OCI-LY7 (cell line): ENCODE measurements at regions not wholly inside any gene's neighbourhood (a gene's known extent, or its start where the extent isn't known, plus 50 kb on each side); places are given as distances from the start of the nearest gene placed in this dataset.

ENCODE experiments used
- BruUV-seq: library from RNA; stranded (reverse); fragments of 400-500 nt; replicated peaks from 2 replicates; lab custom pipeline; 2021; lab: Mats Ljungman, UMichigan
- CTCF ChIA-PET: fragments of 300-600 bp; sonication (Branson Sonifier 250); formaldehyde crosslinking; loops from one replicate; lab custom pipeline; 2022; ENCODE audit warnings: antibody characterized with exemption; ENCODE audit not compliant: unreplicated experiment; lab: Charles Lee
- POLR2A ChIA-PET: fragments of 300-600 bp; sonication (Branson Sonifier 250); formaldehyde crosslinking; loops from one replicate; lab custom pipeline; 2022; ENCODE audit warnings: antibody characterized with exemption; lab: Charles Lee
- DNase-seq: peaks from one replicate; pipeline ENCODE4 v3.0.0-alpha.2; 2015; ENCODE audit warnings: low spot score
- H2AFZ ChIP-seq: fragments of 200-600 bp; sonication (generic), shearing (Covaris generic); 2 replicates; pipeline ENCODE4 v1.6.1; 2014; ENCODE audit warnings: mild to moderate bottlenecking, antibody characterized with exemption, low read length, moderate library complexity
- H3K27ac ChIP-seq: fragments of 200-600 bp; sonication (generic); 2 replicates; pipeline ENCODE4 v1.5.1; 2014; ENCODE audit warnings: mixed run types, low read depth, mild to moderate bottlenecking, moderate library complexity, low read length, inconsistent platforms; ENCODE audit not compliant: poor library complexity, severe bottlenecking
- H3K36me3 ChIP-seq: fragments of 200-600 bp; sonication (generic); 2 replicates; pipeline ENCODE4 v1.6.1; 2014; ENCODE audit warnings: mild to moderate bottlenecking, antibody characterized with exemption, low read length, moderate library complexity, mixed read lengths; ENCODE audit not compliant: insufficient read depth
- H3K4me1 ChIP-seq: fragments of 200-600 bp; sonication (generic); 2 replicates; pipeline ENCODE4 v1.5.1; 2014; ENCODE audit warnings: mild to moderate bottlenecking, low read length; ENCODE audit not compliant: insufficient read depth, poor library complexity, severe bottlenecking
- H3K4me2 ChIP-seq: fragments of 200-600 bp; sonication (generic); 2 replicates; pipeline ENCODE4 v1.6.1; 2014; ENCODE audit warnings: mild to moderate bottlenecking, low read length
- H3K4me3 ChIP-seq: fragments of 200-600 bp; sonication (generic); 2 replicates; pipeline ENCODE4 v1.5.1; 2014; ENCODE audit warnings: mild to moderate bottlenecking, low read depth, low read length; ENCODE audit not compliant: poor library complexity, severe bottlenecking
- H3K79me2 ChIP-seq: fragments of 200-600 bp; sonication (generic); 2 replicates; pipeline ENCODE4 v1.6.1; 2016; ENCODE audit warnings: low read depth, mild to moderate bottlenecking, low read length, moderate library complexity, mixed read lengths; ENCODE audit not compliant: insufficient read depth
- H3K9me2 ChIP-seq: fragments of 200-600 bp; sonication (generic); 2 replicates; pipeline ENCODE4 v1.6.1; 2016; ENCODE audit warnings: mild to moderate bottlenecking, low read length, mixed read lengths; ENCODE audit not compliant: insufficient read depth
- H3K9me3 ChIP-seq: fragments of 200-600 bp; sonication (generic); 2 replicates; pipeline ENCODE4 v1.6.1; 2014; ENCODE audit warnings: mild to moderate bottlenecking, mixed run types, low read length, mixed read lengths
- H4K20me1 ChIP-seq: fragments of 200-600 bp; sonication (generic); 2 replicates; pipeline ENCODE4 v1.6.1; 2014; ENCODE audit warnings: mild to moderate bottlenecking, antibody characterized with exemption, low read length, moderate library complexity, mixed read lengths; ENCODE audit not compliant: insufficient read depth
- CTCF ChIP-seq: fragments of 200-600 bp; sonication (generic); conservative IDR thresholded peaks from 2 replicates; pipeline ENCODE4 v1.5.1; 2014; ENCODE audit warnings: mild to moderate bottlenecking, antibody characterized with exemption, low read length, moderate library complexity, mixed read lengths
- EZH2phosphoT487 ChIP-seq: fragments of 200-600 bp; sonication (generic); IDR thresholded peaks from 2 replicates; pipeline ENCODE4 v1.6.1; 2018; ENCODE audit warnings: low read depth, borderline replicate concordance, mild to moderate bottlenecking, mixed run types, antibody characterized with exemption, low read length, moderate library complexity, mixed read lengths
- intact Hi-C: fragments of 100-400 bp; cut with micrococcal nuclease; formaldehyde crosslinking; loops from one replicate; pipeline ENCODE4 v1.10.0; 2022; ENCODE audit not compliant: unreplicated experiment

- POLR2A ChIA-PET: interaction anchor here (1.1 kb wide), 1 partner anchor 15 kb away, joined by 3 read pairs; no protein-coding TSS in a partner anchor
- Histone ChIP-seq H3K79me2 (no peaks in the 10 kb centered on the region), H3K9me2 (no peaks in the 10 kb centered on the region), H3K4me1 (no peaks in the 10 kb centered on the region), H3K36me3 (no peaks in the 10 kb centered on the region), H3K27ac (no peak overlapping the region), H3K4me2 (no peak overlapping the region), H2AFZ (no peak overlapping the region), H3K9me3 (no peaks in the 10 kb centered on the region), H4K20me1 (no peaks in the 10 kb centered on the region), H3K4me3 (no peak overlapping the region)
- CTCF ChIA-PET: interaction anchor here (0.6 kb wide), 1 partner anchor 70 kb away, joined by 3 read pairs; no protein-coding TSS in a partner anchor
- TF ChIP-seq EZH2phosphoT487 (no peak), CTCF (no peak)
- BruUV-seq: no TSS peak
- DNase-seq: no peak
- intact Hi-C loops: no loop called here
These were observed 246.0 kb downstream of the PCDH10 start for GRCh38 chr4:133394971-133395627.

- H3K4me2 ChIP-seq: no peak overlapping the region
- TF ChIP-seq EZH2phosphoT487: no peak
- no peak for TF ChIP-seq CTCF
- POLR2A ChIA-PET: no interaction called here
- CTCF ChIA-PET: no interaction called here
- H3K4me3 ChIP-seq: no peak overlapping the region
- no peak for DNase-seq
- no peaks in the 10 kb centered on the region for H3K79me2 ChIP-seq
- H3K9me3 ChIP-seq: no peaks in the 10 kb centered on the region
- no peaks in the 10 kb centered on the region for H3K36me3 ChIP-seq
- no peak overlapping the region for H2AFZ ChIP-seq
- no peaks in the 10 kb centered on the region for H3K9me2 ChIP-seq
- no peak overlapping the region for H3K27ac ChIP-seq
- BruUV-seq: no TSS peak
- intact Hi-C loops: no loop called here
- H3K4me1 ChIP-seq: no peaks in the 10 kb centered on the region
- H4K20me1 ChIP-seq: no peaks in the 10 kb centered on the region
These were observed 241.2 kb downstream of the PCDH10 start for GRCh38 chr4:133390198-133390855.

- H3K36me3 ChIP-seq: no peaks in the 10 kb centered on the region
- TF ChIP-seq CTCF (no peak), EZH2phosphoT487 (no peak)
- no peaks in the 10 kb centered on the region for H3K9me2 ChIP-seq
- no peaks in the 10 kb centered on the region for H3K4me1 ChIP-seq
- CTCF ChIA-PET: no interaction called here
- no peaks in the 10 kb centered on the region for H3K79me2 ChIP-seq
- no peaks in the 10 kb centered on the region for H3K9me3 ChIP-seq
- no peak overlapping the region for H3K4me3 ChIP-seq
- H3K4me2 ChIP-seq: no peak overlapping the region
- POLR2A ChIA-PET: no interaction called here
- no peaks in the 10 kb centered on the region for H4K20me1 ChIP-seq
- no peak for DNase-seq
- no peak overlapping the region for H2AFZ ChIP-seq
- H3K27ac ChIP-seq: no peak overlapping the region
- BruUV-seq: no TSS peak
- intact Hi-C loops: no loop called here
These were observed 239.9 kb downstream of the PCDH10 start for GRCh38 chr4:133389029-133389428.
